Suprapubic skin (tissue), 4 donors: ENCODE measurements at regions not wholly inside any gene's neighbourhood (a gene's known extent, or its start where the extent isn't known, plus 50 kb on each side); places are given as distances from the start of the nearest gene placed in this dataset.

Experiments used
- CTCF ChIP-seq, 2 donors: fragments of 200-600 bp in 1 of 2; fragments of 450-650 bp in 1 of 2; sonication (generic) in 1 of 2; IDR thresholded peaks; one replicate each; pipeline ENCODE4 v1.5.1; 2016 to 2019; ENCODE audit warnings: antibody characterized with exemption in 2 of 2, mild to moderate bottlenecking in 1 of 2, moderate library complexity in 1 of 2
- EP300 ChIP-seq: sonication (generic); formaldehyde crosslinking; IDR thresholded peaks from one replicate; pipeline ENCODE4 v1.6.1; 2017; ENCODE audit warnings: antibody characterized with exemption
- POLR2A ChIP-seq, 2 donors: fragments of 450-650 bp; IDR thresholded peaks; one replicate each; pipeline ENCODE4 v1.6.1; 2017; ENCODE audit warnings: antibody characterized with exemption in 2 of 2, mild to moderate bottlenecking in 2 of 2, moderate library complexity in 2 of 2
- POLR2AphosphoS5 ChIP-seq, 3 donors: sonication (generic); formaldehyde crosslinking; IDR thresholded peaks; one replicate each; pipeline ENCODE4 v1.6.1; 2017; ENCODE audit warnings: antibody characterized with exemption in 3 of 3

GRCh38 chr15:69848551-69849231, 249.0 kb downstream of the TLE3 start:
- TF ChIP-seq CTCF (IDR thresholded peaks at IDR 0.05) = no peak
- no peak for TF ChIP-seq POLR2A (IDR thresholded peaks at IDR 0.05)
- no peak for TF ChIP-seq POLR2AphosphoS5 (IDR thresholded peaks at IDR 0.05)
- no peak for TF ChIP-seq EP300
